ENCODE measurements at regions not wholly inside any gene's neighbourhood (a gene's known extent, or its start where the extent isn't known, plus 50 kb on each side); places are given as distances from the start of the nearest gene placed in this dataset.

- DNase-seq (ENCODE audit: low read depth): no peak
Observed at GRCh38 chr2:145832681-145833080, 1312.8 kb upstream of the ZEB2 start.

- no peak for DNase-seq (ENCODE audit: low read depth)
Observed at GRCh38 chr2:145829931-145830330, 1310.0 kb upstream of the ZEB2 start.

- no peak for DNase-seq (ENCODE audit: low read depth)
Observed at GRCh38 chr2:145827235-145827634, 1307.3 kb upstream of the ZEB2 start.

GRCh38 chr2:145824384-145824783 is 1304.5 kb upstream of the ZEB2 start:
- no peak for DNase-seq (ENCODE audit: low read depth)

- DNase-seq (ENCODE audit: low read depth): no peak
Observed at GRCh38 chr2:145822892-145823534, 1303.1 kb upstream of the ZEB2 start.

GRCh38 chr2:145820651-145821050 is 1300.7 kb upstream of the ZEB2 start:
- DNase-seq (ENCODE audit: low read depth): no peak

- DNase-seq (ENCODE audit: low read depth): no peak
Observed at GRCh38 chr2:145818890-145819504, 1299.1 kb upstream of the ZEB2 start.

- DNase-seq (ENCODE audit: low read depth): peak; percentile 9
Observed at GRCh38 chr2:145815933-145816332, 1296.0 kb upstream of the ZEB2 start.

GRCh38 chr2:145813481-145813880 is 1293.6 kb upstream of the ZEB2 start:
- no peak for DNase-seq (ENCODE audit: low read depth)

- DNase-seq (ENCODE audit: low read depth): no peak
Observed at GRCh38 chr2:145812165-145812554, 1292.2 kb upstream of the ZEB2 start.

- DNase-seq (ENCODE audit: low read depth): no peak
Observed at GRCh38 chr2:145811276-145812164, 1291.6 kb upstream of the ZEB2 start.

GRCh38 chr2:145807968-145808367 is 1288.0 kb upstream of the ZEB2 start:
- DNase-seq (ENCODE audit: low read depth): peak; percentile 7

GRCh38 chr2:145807554-145807953 is 1287.6 kb upstream of the ZEB2 start:
- no peak for DNase-seq (ENCODE audit: low read depth)

GRCh38 chr2:145806546-145806945 is 1286.6 kb upstream of the ZEB2 start:
- DNase-seq (ENCODE audit: low read depth): no peak

- no peak for DNase-seq (ENCODE audit: low read depth)
Observed at GRCh38 chr2:145802133-145802532, 1282.2 kb upstream of the ZEB2 start.

GRCh38 chr2:145801210-145801609 is 1281.3 kb upstream of the ZEB2 start:
- DNase-seq (ENCODE audit: low read depth): no peak

GRCh38 chr2:145800151-145801091 is 1280.5 kb upstream of the ZEB2 start:
- DNase-seq (ENCODE audit: low read depth): peak; percentile 26

GRCh38 chr2:145799595-145800108 is 1279.7 kb upstream of the ZEB2 start:
- no peak for DNase-seq (ENCODE audit: low read depth)

- no peak for DNase-seq (ENCODE audit: low read depth)
Observed at GRCh38 chr2:145798419-145798818, 1278.5 kb upstream of the ZEB2 start.

GRCh38 chr2:145797692-145798091 is 1277.8 kb upstream of the ZEB2 start:
- DNase-seq (ENCODE audit: low read depth): peak; percentile 67

- DNase-seq (ENCODE audit: low read depth): no peak
Observed at GRCh38 chr2:145792745-145793144, 1272.8 kb upstream of the ZEB2 start.

- DNase-seq (ENCODE audit: low read depth): no peak
Observed at GRCh38 chr2:145789636-145790035, 1269.7 kb upstream of the ZEB2 start.
